Stomach (tissue), 8 donors: ENCODE measurements at regions not wholly inside any gene's neighbourhood (a gene's known extent, or its start where the extent isn't known, plus 50 kb on each side); places are given as distances from the start of the nearest gene placed in this dataset.

Experiments
- DNase-seq, 2 donors: peaks; one replicate each; pipeline versions ENCODE4 v3.0.0 to v3.0.0-alpha.2; 2013 to 2019
- H3K27ac ChIP-seq, 5 donors: fragments of 200-600 bp in 4 of 5; sonication (generic) in 4 of 5; one replicate each; pipeline ENCODE4 v1.5.1; 2013 to 2019; ENCODE audit warnings: mild to moderate bottlenecking in 1 of 5, moderate library complexity in 1 of 5
- H3K27me3 ChIP-seq, 3 donors: fragments of 200-600 bp; sonication (generic); one replicate each; pipeline ENCODE4 v1.5.1; 2017 to 2019; ENCODE audit warnings: mixed run types in 1 of 3
- H3K36me3 ChIP-seq, 4 donors: fragments of 200-600 bp; sonication (generic); 1 replicate in 3 of 4; 2 replicates in 1 of 4; pipeline ENCODE4 v1.5.1; 2016 to 2019
- H3K4me1 ChIP-seq, 4 donors: fragments of 200-600 bp; sonication (generic); one replicate each; pipeline ENCODE4 v1.5.1; 2016 to 2019
- H3K4me3 ChIP-seq, 4 donors: fragments of 200-600 bp; sonication (generic) in 3 of 4; one replicate each; pipeline ENCODE4 v1.5.1; 2016 to 2019; ENCODE audit warnings: mild to moderate bottlenecking in 1 of 4
- H3K9me3 ChIP-seq, 4 donors: fragments of 200-600 bp; sonication (generic); one replicate each; pipeline ENCODE4 v1.5.1; 2016 to 2019
- CTCF ChIP-seq, 7 experiments: fragments of 450-650 bp in 4 of 7; fragments of 200-600 bp in 3 of 7; sonication (generic) in 3 of 7; IDR thresholded peaks; one replicate each; pipeline ENCODE4 v1.5.1; 2016 to 2019; ENCODE audit warnings: antibody characterized with exemption in 7 of 7, control low read depth in 2 of 7, mild to moderate bottlenecking in 1 of 7
- EP300 ChIP-seq: sonication (generic); formaldehyde crosslinking; IDR thresholded peaks from one replicate; pipeline ENCODE4 v1.6.1; 2017; ENCODE audit warnings: antibody characterized with exemption
- POLR2A ChIP-seq, 4 donors: fragments of 450-650 bp; IDR thresholded peaks; one replicate each; pipeline ENCODE4 v1.6.1; 2016; ENCODE audit warnings: antibody characterized with exemption in 4 of 4, control low read depth in 2 of 4, mild to moderate bottlenecking in 1 of 4, moderate library complexity in 1 of 4
- POLR2AphosphoS5 ChIP-seq, 3 donors: sonication (generic); formaldehyde crosslinking; IDR thresholded peaks; one replicate each; pipeline ENCODE4 v1.6.1; 2016; ENCODE audit warnings: antibody characterized with exemption in 3 of 3
- WGBS, 5 donors: extraction: QIAGEN DNeasy Blood & Tissue Kit in 3 of 5; methylation state at CpG; one replicate each; pipeline versions ENCODE4 v1.1.5 to v1.1.7; 2013 to 2018; 5-methylcytosine and 5-hydroxymethylcytosine counted together
- intact Hi-C: fragments of 100-400 bp; cut with DNase I; formaldehyde crosslinking; loops from one replicate; pipeline ENCODE4 v1.15.1; 2023; ENCODE audit warnings: low total_unique reads
- donor health status: healthy with polysubstance abuse.
- donor health status: Bipolar disorder and iron deficiency.
- donor health status: healthy.

- no peaks in the 10 kb centered on the region for H3K27me3 ChIP-seq
- 78 to 94% (median 93%) methylated on average over 4 of the region's 4 CpGs for WGBS, 5 donors
- no peak overlapping the region for H3K27ac ChIP-seq
- intact Hi-C loops: no loop called here
- H3K4me3 ChIP-seq: no peak overlapping the region
- no peaks in the 10 kb centered on the region for H3K4me1 ChIP-seq
- H3K9me3 ChIP-seq: no peaks in the 10 kb centered on the region
- no peaks in the 10 kb centered on the region for H3K36me3 ChIP-seq
- no peak for DNase-seq
- no peak for TF ChIP-seq EP300
- no peak for TF ChIP-seq POLR2A (IDR thresholded peaks at IDR 0.05)
- TF ChIP-seq POLR2AphosphoS5 (IDR thresholded peaks at IDR 0.05): no peak
- no peak for TF ChIP-seq CTCF (IDR thresholded peaks at IDR 0.05)
These were observed 72.4 kb upstream of the NXT1 start for GRCh38 chr20:23278172-23278571.

GRCh38 chr20:23277316-23277715 lies 73.3 kb upstream of the NXT1 start:
- Histone ChIP-seq H3K4me3 (no peak overlapping the region), H3K4me1 (no peaks in the 10 kb centered on the region), H3K9me3 (no peaks in the 10 kb centered on the region), H3K27me3 (no peaks in the 10 kb centered on the region), H3K36me3 (no peaks in the 10 kb centered on the region), H3K27ac (no peak overlapping the region)
- TF ChIP-seq POLR2A (IDR thresholded peaks at IDR 0.05): no peak
- no peak for TF ChIP-seq POLR2AphosphoS5 (IDR thresholded peaks at IDR 0.05)
- TF ChIP-seq CTCF (IDR thresholded peaks at IDR 0.05): no peak
- TF ChIP-seq EP300: no peak
- DNase-seq: no peak
- intact Hi-C loops: no loop called here
- 76 to 87% (median 82%) methylated on average over 2 of the region's 2 CpGs for WGBS, 5 donors

GRCh38 chr20:23273776-23274175 lies 76.8 kb upstream of the NXT1 start:
- Histone ChIP-seq H3K9me3 (peaks cover 0 to 5% (median under 1%) of the 10 kb centered on the region in 4 donors), H3K4me3 (no peak overlapping the region), H3K36me3 (no peaks in the 10 kb centered on the region), H3K4me1 (no peaks in the 10 kb centered on the region), H3K27me3 (no peaks in the 10 kb centered on the region), H3K27ac (no peak overlapping the region)
- DNase-seq: no peak
- TF ChIP-seq CTCF (IDR thresholded peaks at IDR 0.05) (no peak), POLR2AphosphoS5 (IDR thresholded peaks at IDR 0.05) (no peak), EP300 (no peak), POLR2A (IDR thresholded peaks at IDR 0.05) (no peak)
- WGBS, 5 donors: 70 to 89% (median 76%) methylated on average over 3 of the region's 3 CpGs
- intact Hi-C loops: no loop called here

- 85 to 93% (median 88%) methylated on average over 6 of the region's 6 CpGs for WGBS, 5 donors
- DNase-seq: no peak
- Histone ChIP-seq H3K4me1 (no peaks in the 10 kb centered on the region), H3K27me3 (no peaks in the 10 kb centered on the region), H3K9me3 (peaks cover 0 to 13% (median 6%) of the 10 kb centered on the region in 4 donors), H3K27ac (no peak overlapping the region), H3K36me3 (no peaks in the 10 kb centered on the region), H3K4me3 (no peak overlapping the region)
- intact Hi-C loops: no loop called here
- no peak for TF ChIP-seq POLR2A (IDR thresholded peaks at IDR 0.05)
- no peak for TF ChIP-seq EP300
- TF ChIP-seq CTCF (IDR thresholded peaks at IDR 0.05): no peak
- no peak for TF ChIP-seq POLR2AphosphoS5 (IDR thresholded peaks at IDR 0.05)
These were observed 78.2 kb upstream of the NXT1 start for GRCh38 chr20:23272176-23273029.
